ENCODE measurements at regions not wholly inside any gene's neighbourhood (a gene's known extent, or its start where the extent isn't known, plus 50 kb on each side); places are given as distances from the start of the nearest gene placed in this dataset.

DNA sequence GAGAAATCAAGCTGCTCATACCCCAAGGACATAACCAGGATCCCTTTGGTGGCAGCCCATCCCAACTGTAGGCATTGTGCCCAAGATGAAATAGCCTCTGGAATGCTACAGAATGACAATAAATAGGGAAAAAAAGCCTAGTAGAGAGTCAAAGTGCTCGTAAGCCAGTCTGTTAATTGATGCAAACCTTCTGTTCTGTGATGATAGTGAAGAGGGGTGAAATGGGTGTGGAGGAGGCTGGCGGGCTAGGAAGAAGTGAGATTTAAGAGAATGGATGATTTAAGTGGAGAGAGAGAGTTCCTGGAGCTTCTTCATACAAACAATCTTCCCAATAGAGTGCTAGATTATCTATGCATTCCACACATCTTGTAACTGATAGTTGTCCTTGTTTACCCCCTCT, 301.0 kb upstream of the PCSK5 start:
- H3K4me1 ChIP-seq (ENCODE audit: insufficient read depth, low read length) = no peaks in the 10 kb centered on the region
- H3K27ac Mint-ChIP-seq = no peak overlapping the region
- no peak overlapping the region for H3K27ac ChIP-seq (ENCODE audit: insufficient read length, low read depth, low read length)
- H3K4me3 Mint-ChIP-seq = no peak overlapping the region
- H4K8ac ChIP-seq (replicated peaks; ENCODE audit: insufficient read length, low read depth, low read length) = no peak overlapping the region
- no peak overlapping the region for H2BK5ac ChIP-seq (ENCODE audit: insufficient read length, low read length)
- no peak overlapping the region for H2BK20ac ChIP-seq (ENCODE audit: low read depth, low read length, poor library complexity, severe bottlenecking)
- no peaks in the 10 kb centered on the region for H3K79me1 ChIP-seq (ENCODE audit: insufficient read depth, low read depth, low read length, poor library complexity, severe bottlenecking)
- WGBS (ENCODE audit: extremely low coverage, insufficient read length, low lambda C conversion rate) = no CpG with 5 or more reads among the region's 2 CpGs
- no peak overlapping the region for H3K4ac ChIP-seq (ENCODE audit: low read depth, low read length)
- no peaks in the 10 kb centered on the region for H3K36me3 Mint-ChIP-seq (ENCODE audit: insufficient read depth in 1 of 3, low read depth in 3 of 3)
- H4K91ac ChIP-seq (ENCODE audit: insufficient read length, low read depth, low read length) = no peak overlapping the region
- H3K18ac ChIP-seq (ENCODE audit: insufficient read length, low read depth, low read length) = no peak overlapping the region
- DNase-seq = no peak
- H3K27me3 ChIP-seq (ENCODE audit: insufficient read depth, low read length) = no peaks in the 10 kb centered on the region
- no peak overlapping the region for H4K5ac ChIP-seq (ENCODE audit: insufficient read length, low read depth, low read length)
- H3K4me1 Mint-ChIP-seq = peaks cover 3 to 4% of the 10 kb centered on the region in 2 experiments
- no peaks in the 10 kb centered on the region for H3K79me2 ChIP-seq (ENCODE audit: insufficient read depth, low read length)
- H3K4me2 ChIP-seq (ENCODE audit: insufficient read depth, insufficient read length, low read length) = no peak overlapping the region
- no peaks in the 10 kb centered on the region; the same call in 1 of the 2 replicates for H3K27me3 Mint-ChIP-seq (ENCODE audit: low read depth)
- no peak overlapping the region for H2BK12ac ChIP-seq (ENCODE audit: insufficient read length, low read depth, low read length)
- no peak overlapping the region for H3K14ac ChIP-seq (ENCODE audit: insufficient read depth, low read length)
- no peak overlapping the region for H3K9ac ChIP-seq (ENCODE audit: extremely low read depth, insufficient read length, low read length)
- H4K20me1 ChIP-seq (ENCODE audit: control insufficient read depth, insufficient read depth, insufficient read length) = no peaks in the 10 kb centered on the region
- no peak overlapping the region for H2BK120ac ChIP-seq (ENCODE audit: low read depth, low read length, poor library complexity, severe bottlenecking)
- no peak overlapping the region for H3K56ac ChIP-seq (ENCODE audit: insufficient read length, low read depth, low read length)
- TF ChIP-seq, protein P1, sequence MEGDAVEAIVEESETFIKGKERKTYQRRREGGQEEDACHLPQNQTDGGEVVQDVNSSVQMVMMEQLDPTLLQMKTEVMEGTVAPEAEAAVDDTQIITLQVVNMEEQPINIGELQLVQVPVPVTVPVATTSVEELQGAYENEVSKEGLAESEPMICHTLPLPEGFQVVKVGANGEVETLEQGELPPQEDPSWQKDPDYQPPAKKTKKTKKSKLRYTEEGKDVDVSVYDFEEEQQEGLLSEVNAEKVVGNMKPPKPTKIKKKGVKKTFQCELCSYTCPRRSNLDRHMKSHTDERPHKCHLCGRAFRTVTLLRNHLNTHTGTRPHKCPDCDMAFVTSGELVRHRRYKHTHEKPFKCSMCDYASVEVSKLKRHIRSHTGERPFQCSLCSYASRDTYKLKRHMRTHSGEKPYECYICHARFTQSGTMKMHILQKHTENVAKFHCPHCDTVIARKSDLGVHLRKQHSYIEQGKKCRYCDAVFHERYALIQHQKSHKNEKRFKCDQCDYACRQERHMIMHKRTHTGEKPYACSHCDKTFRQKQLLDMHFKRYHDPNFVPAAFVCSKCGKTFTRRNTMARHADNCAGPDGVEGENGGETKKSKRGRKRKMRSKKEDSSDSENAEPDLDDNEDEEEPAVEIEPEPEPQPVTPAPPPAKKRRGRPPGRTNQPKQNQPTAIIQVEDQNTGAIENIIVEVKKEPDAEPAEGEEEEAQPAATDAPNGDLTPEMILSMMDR (conservative IDR thresholded peaks at IDR 0.05) = no peak
- H3T11ph ChIP-seq (ENCODE audit: low read length) = no peak overlapping the region
- no peak overlapping the region for H2AFZ ChIP-seq (ENCODE audit: low read length)
- no peak overlapping the region for H2BK15ac ChIP-seq (ENCODE audit: low read depth, low read length)
- H2AK5ac ChIP-seq (ENCODE audit: insufficient read length, low read length) = no peak overlapping the region
- peaks cover 0 to 4% of the 10 kb centered on the region in 2 experiments; a peak in 1 of 5 replicates for H3K9me3 Mint-ChIP-seq
- H3K9me3 ChIP-seq (ENCODE audit: control insufficient read depth, low read depth, low read length) = no peaks in the 10 kb centered on the region
- H3K23ac ChIP-seq (ENCODE audit: insufficient read length, low read depth, low read length) = no peak overlapping the region
- H3K23me2 ChIP-seq (ENCODE audit: insufficient read length, low read depth, low read length, poor library complexity, severe bottlenecking) = no peaks in the 10 kb centered on the region

Measured in H9 (cell line).